SK-MEL-5 (cell line): ENCODE measurements at regions not wholly inside any gene's neighbourhood (a gene's known extent, or its start where the extent isn't known, plus 50 kb on each side); places are given as distances from the start of the nearest gene placed in this dataset.
A peak's percentile ranks its signal among the peaks of the same experiment; 100 is the strongest.

ENCODE experiments used
- DNase-seq: peaks from one replicate; pipeline ENCODE4 v3.0.0-alpha.2; 2016; ENCODE audit warnings: low read depth, low spot score
- in situ Hi-C: cut with HindIII; loops from 2 replicates; pipeline ENCODE4 v1.10.0; 2016; ENCODE audit warnings: low sequenced_read_pairs, high pct_unique_total_duplicates, low pct_unique_long_range_greater_than_20kb

- in situ Hi-C loops = no loop called here
- DNase-seq = no peak
These were observed 308.6 kb downstream of the AKAIN1 start for GRCh38 chr18:4888251-4889040.

- in situ Hi-C loops = no loop called here
- DNase-seq = peak; percentile 14
These were observed 318.6 kb downstream of the AKAIN1 start for GRCh38 chr18:4878480-4878879.

- no peak for DNase-seq
- in situ Hi-C loops = no loop called here
These were observed 325.9 kb downstream of the AKAIN1 start for GRCh38 chr18:4871197-4871596.

DNA sequence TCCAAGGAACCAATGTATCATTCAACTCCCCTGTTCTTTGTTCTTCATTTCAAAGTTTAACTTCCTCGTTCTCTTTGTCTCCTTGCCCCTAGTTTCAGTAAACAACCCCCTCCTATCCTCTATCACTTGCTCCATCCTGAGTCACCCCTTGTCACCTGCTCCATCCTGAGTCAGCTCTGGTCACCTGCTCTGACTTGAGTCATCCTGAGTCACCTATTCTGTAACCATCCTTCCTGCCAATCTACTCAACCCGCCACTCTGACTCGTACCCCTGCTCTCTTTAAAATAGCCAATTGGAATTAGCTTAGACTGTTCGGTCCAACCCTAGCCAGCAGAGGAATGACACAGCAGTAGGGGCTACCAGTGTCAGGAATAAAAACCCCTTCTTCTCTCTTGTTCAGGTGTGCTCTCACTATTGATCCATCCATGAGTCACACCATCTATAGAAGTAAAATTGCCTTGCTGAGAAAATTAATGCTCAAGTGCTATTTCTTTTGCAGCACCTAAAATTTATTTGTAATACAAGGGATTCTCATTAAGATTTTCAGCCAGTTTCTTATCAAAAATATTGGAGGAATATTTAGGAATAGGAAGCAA is 326.8 kb downstream of the AKAIN1 start:
- in situ Hi-C loops = no loop called here
- DNase-seq = no peak

DNA sequence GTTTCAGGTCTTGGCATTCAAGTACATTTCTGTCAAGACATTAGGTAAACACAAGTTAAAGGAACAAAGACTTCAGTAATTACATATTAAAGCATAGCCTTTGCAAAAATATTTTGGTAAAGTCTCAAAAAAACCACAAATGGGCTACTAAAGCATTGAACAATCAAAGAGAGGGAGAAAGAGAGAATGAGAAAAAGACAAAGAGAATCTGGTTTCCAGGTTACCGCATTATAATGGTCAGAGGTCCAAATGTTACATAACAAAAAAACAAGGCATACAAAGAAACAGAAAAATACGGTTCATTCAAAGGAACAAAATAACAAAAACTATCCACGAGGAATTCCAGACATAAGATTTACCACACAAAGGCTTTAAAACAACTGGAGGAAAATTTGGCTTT is 327.9 kb downstream of the AKAIN1 start:
- no peak for DNase-seq
- in situ Hi-C loops = no loop called here

- no peak for DNase-seq
- in situ Hi-C loops = no loop called here
These were observed 338.5 kb downstream of the AKAIN1 start for GRCh38 chr18:4858379-4859127.

DNA sequence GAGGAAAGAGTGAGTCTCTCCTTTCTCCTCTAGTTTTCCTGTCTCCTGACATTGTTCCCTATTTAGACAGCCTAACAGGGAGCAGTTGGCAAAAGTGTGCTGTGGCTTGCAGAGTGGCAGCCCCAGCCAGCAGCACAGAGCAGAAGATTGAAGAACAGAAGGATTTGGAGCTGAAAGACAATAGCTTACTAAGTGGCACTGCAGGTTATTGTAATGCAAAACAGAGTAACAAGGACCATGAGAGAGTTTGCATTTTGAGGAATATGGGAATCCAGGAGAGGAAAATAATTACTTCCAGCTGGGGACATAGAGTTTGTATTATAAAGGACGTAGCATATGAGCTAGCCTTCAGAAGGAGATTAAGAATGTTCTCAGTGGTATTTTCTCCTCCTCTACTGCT is 342.4 kb downstream of the AKAIN1 start:
- no peak for DNase-seq
- in situ Hi-C loops = no loop called here

- no peak for DNase-seq
- in situ Hi-C loops = no loop called here
These were observed 345.6 kb downstream of the AKAIN1 start for GRCh38 chr18:4851301-4851976.

DNA sequence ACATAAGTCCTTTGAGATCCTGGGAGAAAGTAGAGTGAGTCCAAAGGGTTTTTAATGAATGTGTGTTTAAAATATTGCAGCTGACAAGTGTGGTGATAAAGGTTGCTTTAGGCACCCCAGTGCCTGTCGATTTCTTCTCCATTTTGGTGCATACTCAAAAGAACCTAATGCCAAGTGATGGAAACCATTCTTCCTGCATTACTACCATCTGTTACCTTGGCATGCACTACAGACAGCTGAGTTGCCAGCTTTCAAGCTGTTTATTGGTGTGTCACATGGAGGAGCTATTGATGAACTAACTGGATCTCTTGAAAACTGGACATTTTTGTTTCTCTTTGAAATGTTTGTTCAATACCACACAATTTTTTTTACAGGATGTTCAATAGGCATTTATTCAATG is 350.0 kb downstream of the AKAIN1 start:
- in situ Hi-C loops = no loop called here
- no peak for DNase-seq

DNA sequence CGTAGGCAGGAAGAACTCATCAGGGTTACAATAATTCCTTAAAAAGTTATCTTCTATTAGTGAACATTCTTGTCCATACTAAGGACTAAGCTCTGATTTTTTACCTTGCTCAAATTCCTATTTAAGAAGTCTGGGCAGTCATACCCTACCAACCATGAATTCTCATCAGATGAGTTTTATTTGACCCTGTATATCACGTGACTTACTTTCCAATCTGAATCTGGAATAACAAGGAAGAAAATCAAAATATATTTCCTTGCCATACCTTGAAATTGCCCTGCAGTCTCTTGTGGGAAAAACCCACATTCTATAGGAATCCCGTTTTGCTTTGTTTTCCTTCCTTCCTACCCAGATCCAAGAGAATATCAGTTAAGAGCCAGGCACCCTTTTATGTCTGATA is 352.7 kb downstream of the AKAIN1 start:
- in situ Hi-C loops = no loop called here
- no peak for DNase-seq

DNA sequence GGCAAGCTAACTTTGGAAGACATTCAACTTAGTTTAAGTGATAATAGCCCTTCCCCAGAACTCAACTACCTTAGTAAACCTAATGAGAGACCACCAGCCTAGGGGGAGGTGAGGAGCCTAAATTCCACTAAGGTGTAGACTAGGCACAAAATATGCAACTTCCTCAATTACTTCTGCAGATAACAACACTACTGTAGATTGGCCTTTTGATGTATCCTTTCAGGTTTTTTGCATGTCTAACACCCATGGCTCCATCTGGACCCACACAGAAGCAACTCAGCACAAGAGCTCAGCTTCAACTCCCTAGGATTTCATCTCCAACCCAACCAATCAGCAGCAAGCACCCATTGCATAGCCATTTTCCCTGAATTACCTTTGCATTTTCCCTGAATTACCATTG is 353.3 kb downstream of the AKAIN1 start:
- DNase-seq = no peak
- in situ Hi-C loops = no loop called here

DNA sequence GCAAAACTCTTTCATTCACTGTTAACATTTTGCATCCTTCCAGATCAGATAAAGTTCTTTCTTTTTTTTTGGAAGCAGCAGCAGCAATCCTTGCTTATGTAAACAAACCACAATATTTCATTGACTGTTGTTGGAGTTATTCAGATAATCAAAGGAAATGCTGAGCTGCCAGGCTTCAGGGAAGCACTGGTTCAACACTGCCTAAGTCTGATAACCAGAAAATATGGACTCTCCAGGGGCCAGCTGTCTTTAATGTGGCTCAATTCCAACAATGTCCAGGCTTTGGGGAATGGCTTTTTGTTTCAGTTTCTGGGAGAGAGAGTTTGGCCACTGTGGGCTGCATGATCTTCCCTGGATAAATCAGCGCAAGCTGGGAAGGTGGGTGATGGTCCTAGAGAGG is 354.3 kb downstream of the AKAIN1 start:
- in situ Hi-C loops = no loop called here
- no peak for DNase-seq

DNA sequence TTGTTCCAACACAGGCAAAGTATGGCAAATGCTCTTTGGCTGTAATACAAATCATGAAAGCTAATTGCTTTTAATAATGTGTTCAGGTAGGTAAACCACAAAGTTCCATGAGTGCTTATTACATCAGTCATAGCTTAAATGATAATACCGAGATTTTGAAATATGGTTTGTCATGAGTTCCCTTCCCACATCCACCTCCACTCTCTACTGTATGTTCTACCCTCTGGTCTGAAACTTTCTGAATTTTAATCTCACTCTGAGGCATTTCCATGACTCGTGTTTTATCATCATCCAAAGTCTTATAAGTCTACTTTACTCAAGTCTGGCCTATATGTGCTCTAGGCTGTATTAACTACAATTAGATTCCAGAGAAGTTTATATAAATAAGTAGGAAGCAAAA is 354.8 kb downstream of the AKAIN1 start:
- no peak for DNase-seq
- in situ Hi-C loops = no loop called here

DNA sequence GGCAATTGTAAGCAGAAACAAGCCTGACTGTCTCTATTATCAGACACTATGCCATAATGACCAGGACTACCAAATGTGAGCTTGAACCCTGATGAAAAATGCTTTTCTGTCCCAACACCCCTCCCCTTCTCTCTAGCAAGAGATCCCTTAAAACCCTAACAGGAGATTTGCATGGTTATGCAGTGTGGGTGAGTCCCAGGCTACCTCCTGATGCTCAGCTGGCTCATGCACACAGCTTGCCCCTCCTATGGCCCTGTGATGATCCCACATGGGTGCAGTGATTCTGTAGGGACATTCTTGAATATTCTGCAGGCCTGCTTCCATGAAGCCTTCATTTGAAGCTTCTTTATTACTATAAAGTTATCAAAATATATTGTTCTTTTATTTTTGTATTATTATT is 357.4 kb downstream of the AKAIN1 start:
- DNase-seq = no peak
- in situ Hi-C loops = no loop called here

DNA sequence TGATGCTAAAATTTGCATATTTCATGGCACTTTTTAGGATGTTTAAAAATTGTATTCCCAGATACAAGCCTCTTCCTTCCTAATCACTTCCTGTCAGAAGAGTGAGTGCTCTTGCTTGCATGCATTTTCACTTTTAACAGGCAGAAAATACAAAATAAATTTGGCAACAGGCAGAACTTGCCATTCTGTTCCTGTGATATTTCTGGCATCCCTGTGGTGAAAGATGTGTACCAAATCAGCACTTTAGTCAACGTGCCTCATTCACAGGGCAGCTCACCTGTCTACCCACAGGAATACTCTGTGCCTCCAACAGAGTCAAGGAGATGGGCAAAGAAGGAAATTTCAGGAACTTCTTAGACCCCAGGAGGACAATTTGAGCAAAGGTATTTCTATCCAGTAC is 360.9 kb downstream of the AKAIN1 start:
- DNase-seq = no peak
- in situ Hi-C loops = no loop called here

GRCh38 chr18:4831791-4832375 is 365.2 kb downstream of the AKAIN1 start:
- in situ Hi-C loops = no loop called here

GRCh38 chr18:4831127-4831526 is 365.9 kb downstream of the AKAIN1 start:
- no peak for DNase-seq
- in situ Hi-C loops = no loop called here

More at GRCh38 chr18:4831791-4832375, 365.2 kb downstream of the AKAIN1 start:
- DNase-seq = peak; percentile 43

DNA sequence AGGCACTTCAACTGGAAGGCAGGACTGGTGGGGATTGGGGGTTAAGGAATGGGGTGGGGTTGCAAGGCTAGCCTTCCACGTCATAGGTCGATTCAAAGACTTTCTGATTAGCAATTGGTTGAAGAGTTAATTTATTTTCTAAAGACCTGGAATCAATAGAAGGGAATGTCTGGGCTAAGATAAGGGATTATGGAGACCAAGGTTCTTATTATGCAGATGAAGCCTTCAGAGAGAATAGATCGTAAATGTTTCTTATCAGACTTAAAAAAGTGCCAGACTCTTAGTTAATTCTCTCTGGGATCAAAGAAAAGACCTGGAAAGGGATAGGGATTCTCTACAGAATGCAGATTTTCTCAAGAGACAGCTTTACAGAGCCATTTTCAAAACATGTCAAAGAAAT is 368.0 kb upstream of the DLGAP1 start:
- in situ Hi-C loops = no loop called here
- no peak for DNase-seq
